IgD-negative memory B cell (primary cell): ENCODE measurements at regions not wholly inside any gene's neighbourhood (a gene's known extent, or its start where the extent isn't known, plus 50 kb on each side); places are given as distances from the start of the nearest gene placed in this dataset.

Experiments used
- H3K27ac Mint-ChIP-seq, 3 donors: one replicate each; pipeline ENCODE4 v1.8.0; 2020 to 2022; ENCODE audit warnings: mild to moderate bottlenecking in 3 of 3, mixed read lengths in 3 of 3, moderate library complexity in 1 of 3
- H3K27me3 Mint-ChIP-seq: one replicate; pipeline ENCODE4 v1.8.0; 2021; ENCODE audit warnings: mixed read lengths
- H3K36me3 Mint-ChIP-seq: one replicate; pipeline ENCODE4 v1.8.0; 2020; ENCODE audit warnings: mild to moderate bottlenecking, mixed read lengths
- H3K4me1 Mint-ChIP-seq, 3 donors: one replicate each; pipeline ENCODE4 v1.8.0; 2020 to 2022; ENCODE audit warnings: mixed read lengths in 3 of 3, mild to moderate bottlenecking in 1 of 3
- H3K4me3 Mint-ChIP-seq, 4 donors: one replicate each; pipeline ENCODE4 v1.8.0; 2020 to 2022; ENCODE audit warnings: mild to moderate bottlenecking in 4 of 4, mixed read lengths in 4 of 4, moderate library complexity in 3 of 4
- H3K9me3 Mint-ChIP-seq, 3 donors: one replicate each; pipeline ENCODE4 v1.8.0; 2020 to 2021; ENCODE audit warnings: mixed read lengths in 3 of 3, mild to moderate bottlenecking in 1 of 3

GRCh38 chr2:37784071-37784758 is 112.8 kb upstream of the CDC42EP3 start:
- Mint-ChIP-seq H3K9me3 (peaks cover 4 to 21% (median 10%) of the 10 kb centered on the region in 3 donors), H3K27me3 (peaks cover 2% of the 10 kb centered on the region), H3K27ac (no peak overlapping the region), H3K4me1 (no peaks in the 10 kb centered on the region), H3K4me3 (no peak overlapping the region), H3K36me3 (peaks cover 5% of the 10 kb centered on the region)

GRCh38 chr2:37784759-37785149 is 113.3 kb upstream of the CDC42EP3 start:
- Mint-ChIP-seq H3K9me3 (peaks cover 4 to 25% (median 15%) of the 10 kb centered on the region in 3 donors), H3K27me3 (peaks cover 2% of the 10 kb centered on the region), H3K4me3 (no peak overlapping the region)

GRCh38 chr2:37786191-37786698 is 114.8 kb upstream of the CDC42EP3 start:
- Mint-ChIP-seq H3K27me3 (peaks cover 2% of the 10 kb centered on the region), H3K9me3 (peaks cover 4 to 25% (median 15%) of the 10 kb centered on the region in 3 donors), H3K36me3 (peaks cover 8% of the 10 kb centered on the region), H3K27ac (no peak overlapping the region), H3K4me1 (peaks cover 0 to 1% (median 0%) of the 10 kb centered on the region in 3 donors), H3K4me3 (no peak overlapping the region)

More at GRCh38 chr2:37784759-37785149, 113.3 kb upstream of the CDC42EP3 start:
- Mint-ChIP-seq H3K4me1 (peaks cover 0 to 1% (median 0%) of the 10 kb centered on the region in 3 donors), H3K36me3 (peaks cover 5% of the 10 kb centered on the region), H3K27ac (no peak overlapping the region)

- Mint-ChIP-seq H3K36me3 (peaks cover 8% of the 10 kb centered on the region), H3K4me1 (peaks cover 0 to 1% (median 0%) of the 10 kb centered on the region in 3 donors), H3K27ac (no peak overlapping the region), H3K4me3 (no peak overlapping the region), H3K27me3 (peaks cover 2% of the 10 kb centered on the region), H3K9me3 (peaks cover 4 to 25% (median 15%) of the 10 kb centered on the region in 3 donors)
Measured at GRCh38 chr2:37786854-37787253, 115.4 kb upstream of the CDC42EP3 start.

GRCh38 chr2:37788602-37789209 is 117.3 kb upstream of the CDC42EP3 start:
- Mint-ChIP-seq H3K27me3 (peaks cover 3% of the 10 kb centered on the region), H3K4me3 (no peak overlapping the region), H3K36me3 (peaks cover 9% of the 10 kb centered on the region), H3K27ac (no peak overlapping the region), H3K4me1 (peaks cover 0 to 1% (median 0%) of the 10 kb centered on the region in 3 donors), H3K9me3 (peaks cover 4 to 25% (median 15%) of the 10 kb centered on the region in 3 donors)

- Mint-ChIP-seq H3K36me3 (peaks cover 9% of the 10 kb centered on the region), H3K27me3 (peaks cover 3% of the 10 kb centered on the region), H3K9me3 (peaks cover 6 to 25% (median 15%) of the 10 kb centered on the region in 3 donors), H3K4me1 (peaks cover 0 to 1% (median 0%) of the 10 kb centered on the region in 3 donors), H3K4me3 (no peak overlapping the region), H3K27ac (no peak overlapping the region)
Measured at GRCh38 chr2:37790019-37790418, 118.6 kb upstream of the CDC42EP3 start.

- peaks cover 9% of the 10 kb centered on the region for H3K36me3 Mint-ChIP-seq
- H3K4me1 Mint-ChIP-seq, result peaks cover 0 to 1% (median 0%) of the 10 kb centered on the region in 3 donors
- H3K27me3 Mint-ChIP-seq, result peaks cover 3% of the 10 kb centered on the region
- peaks cover 6 to 25% (median 15%) of the 10 kb centered on the region in 3 donors for H3K9me3 Mint-ChIP-seq
- no peak overlapping the region for H3K27ac Mint-ChIP-seq
- no peak overlapping the region for H3K4me3 Mint-ChIP-seq
Measured at GRCh38 chr2:37790462-37790861, 119.0 kb upstream of the CDC42EP3 start.

- peaks cover 6% of the 10 kb centered on the region for H3K36me3 Mint-ChIP-seq
- peaks cover 1% of the 10 kb centered on the region for H3K27me3 Mint-ChIP-seq
- H3K4me1 Mint-ChIP-seq, result peaks cover 0 to 2% (median under 1%) of the 10 kb centered on the region in 3 donors
- no peak overlapping the region for H3K27ac Mint-ChIP-seq
- no peak overlapping the region for H3K4me3 Mint-ChIP-seq
- peaks cover 4 to 21% (median 15%) of the 10 kb centered on the region in 3 donors for H3K9me3 Mint-ChIP-seq
Measured at GRCh38 chr2:37792366-37792765, 120.9 kb upstream of the CDC42EP3 start.

- H3K27me3 Mint-ChIP-seq, result peaks cover 1% of the 10 kb centered on the region
- H3K4me1 Mint-ChIP-seq, result peaks cover under 1 to 4% (median 4%) of the 10 kb centered on the region in 3 donors
- H3K4me3 Mint-ChIP-seq, result no peak overlapping the region
- no peak overlapping the region for H3K27ac Mint-ChIP-seq
- H3K36me3 Mint-ChIP-seq, result peaks cover 6% of the 10 kb centered on the region
- H3K9me3 Mint-ChIP-seq, result peaks cover 4 to 16% (median 15%) of the 10 kb centered on the region in 3 donors
Measured at GRCh38 chr2:37793004-37793403, 121.6 kb upstream of the CDC42EP3 start.

- no peak overlapping the region for H3K4me3 Mint-ChIP-seq
- H3K4me1 Mint-ChIP-seq, result peaks cover 7 to 12% (median 12%) of the 10 kb centered on the region in 3 donors
- no peak overlapping the region for H3K27ac Mint-ChIP-seq
- H3K9me3 Mint-ChIP-seq, result peaks cover 0 to 2% (median under 1%) of the 10 kb centered on the region in 3 donors
- peaks cover 1% of the 10 kb centered on the region for H3K27me3 Mint-ChIP-seq
- peaks cover 6% of the 10 kb centered on the region for H3K36me3 Mint-ChIP-seq
Measured at GRCh38 chr2:37794717-37795116, 123.3 kb upstream of the CDC42EP3 start.

- Mint-ChIP-seq H3K36me3 (peaks cover 4% of the 10 kb centered on the region), H3K4me1 (peaks cover 7 to 12% (median 12%) of the 10 kb centered on the region in 3 donors), H3K9me3 (peaks cover 0 to 2% (median 0%) of the 10 kb centered on the region in 3 donors), H3K27me3 (peaks cover 1% of the 10 kb centered on the region), H3K27ac (no peak overlapping the region), H3K4me3 (no peak overlapping the region)
Measured at GRCh38 chr2:37795456-37795855, 124.0 kb upstream of the CDC42EP3 start.

- peaks cover 0 to 2% (median 0%) of the 10 kb centered on the region in 3 donors for H3K9me3 Mint-ChIP-seq
- peaks cover 2% of the 10 kb centered on the region for H3K36me3 Mint-ChIP-seq
- H3K27ac Mint-ChIP-seq, result no peak overlapping the region
- peaks cover 1% of the 10 kb centered on the region for H3K27me3 Mint-ChIP-seq
- H3K4me1 Mint-ChIP-seq, result peaks cover 7 to 12% (median 12%) of the 10 kb centered on the region in 3 donors
- H3K4me3 Mint-ChIP-seq, result no peak overlapping the region
Measured at GRCh38 chr2:37795938-37796337, 124.5 kb upstream of the CDC42EP3 start.

- peaks cover 2% of the 10 kb centered on the region for H3K36me3 Mint-ChIP-seq
- no peak overlapping the region for H3K27ac Mint-ChIP-seq
Measured at GRCh38 chr2:37796481-37796880, 125.0 kb upstream of the CDC42EP3 start.

GRCh38 chr2:37797081-37797480 is 125.6 kb upstream of the CDC42EP3 start:
- Mint-ChIP-seq H3K4me1 (peaks cover 7 to 12% (median 12%) of the 10 kb centered on the region in 3 donors), H3K36me3 (peaks cover 2% of the 10 kb centered on the region), H3K27ac (peak overlapping the region in 1 of 3 donors; percentile 71), H3K9me3 (peaks cover 0 to 2% (median 0%) of the 10 kb centered on the region in 3 donors), H3K27me3 (peaks cover 1% of the 10 kb centered on the region), H3K4me3 (no peak overlapping the region)

More at GRCh38 chr2:37796481-37796880, 125.0 kb upstream of the CDC42EP3 start:
- H3K4me1 Mint-ChIP-seq, result peaks cover 7 to 12% (median 12%) of the 10 kb centered on the region in 3 donors
- no peak overlapping the region for H3K4me3 Mint-ChIP-seq
- peaks cover 1% of the 10 kb centered on the region for H3K27me3 Mint-ChIP-seq
- H3K9me3 Mint-ChIP-seq, result peaks cover 0 to 2% (median 0%) of the 10 kb centered on the region in 3 donors
